ENCODE measurements at regions not wholly inside any gene's neighbourhood (a gene's known extent, or its start where the extent isn't known, plus 50 kb on each side); places are given as distances from the start of the nearest gene placed in this dataset.
A peak's percentile ranks its signal among the peaks of the same experiment; 100 is the strongest.

DNA sequence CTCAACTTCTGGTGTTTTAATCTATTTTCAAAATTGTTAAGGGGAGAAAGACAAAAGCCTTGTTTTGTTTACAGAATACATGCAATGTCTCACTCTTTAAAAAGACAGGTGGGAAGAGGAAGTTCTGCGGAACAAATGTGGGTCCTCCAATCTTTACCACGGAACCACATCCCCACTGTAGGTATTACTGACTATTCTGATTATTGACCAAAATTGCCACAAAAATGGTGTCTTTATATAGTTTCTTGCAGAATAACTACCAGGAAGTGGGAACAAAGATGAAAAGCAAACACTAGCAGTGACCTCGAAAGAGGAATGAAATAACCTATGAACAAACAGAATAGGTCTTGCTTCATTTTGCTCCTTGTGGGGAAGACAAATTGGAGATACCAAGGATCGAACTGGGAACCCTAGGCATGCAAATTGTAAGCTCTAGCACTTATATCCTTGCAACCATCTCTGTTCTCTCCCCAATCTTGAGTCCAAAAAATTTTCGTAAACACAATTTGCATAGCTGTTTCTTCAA lies 106.7 kb downstream of the GPX5 start:
- H3K4me3 ChIP-seq (ENCODE audit: low read depth, low read length) = no peak overlapping the region
- Mint-ChIP-seq H3K4me1 (peaks cover 0 to 12% (median 6%) of the 10 kb centered on the region in 4 donors), H3K4me3 (no peak overlapping the region), H3K9me3 (peaks cover 0 to 5% (median 2%) of the 10 kb centered on the region in 7 donors), H3K27ac (no peak overlapping the region), H3K36me3 (no peaks in the 10 kb centered on the region), H3K27me3 (peaks cover 59% of the 10 kb centered on the region)
- no peaks in the 10 kb centered on the region for H3K36me3 ChIP-seq (ENCODE audit: control insufficient read depth, insufficient read depth, low read length)
- DNase-seq (no peak), ATAC-seq (ENCODE audit: low read depth in 2 of 2) (no peak)
- H3K9me3 ChIP-seq (ENCODE audit: control insufficient read depth in 2 of 2, low read length in 2 of 2) = no peaks in the 10 kb centered on the region
- H3K4me1 ChIP-seq (ENCODE audit: control insufficient read depth, insufficient read depth, low read length, poor library complexity, severe bottlenecking) = peaks cover 4% of the 10 kb centered on the region
- peaks cover 30% of the 10 kb centered on the region for H3K27me3 ChIP-seq (ENCODE audit: control insufficient read depth, insufficient read depth, low read length)
- H3K27ac ChIP-seq (ENCODE audit: insufficient read depth, low read length, poor library complexity, severe bottlenecking) = no peak overlapping the region

DNA sequence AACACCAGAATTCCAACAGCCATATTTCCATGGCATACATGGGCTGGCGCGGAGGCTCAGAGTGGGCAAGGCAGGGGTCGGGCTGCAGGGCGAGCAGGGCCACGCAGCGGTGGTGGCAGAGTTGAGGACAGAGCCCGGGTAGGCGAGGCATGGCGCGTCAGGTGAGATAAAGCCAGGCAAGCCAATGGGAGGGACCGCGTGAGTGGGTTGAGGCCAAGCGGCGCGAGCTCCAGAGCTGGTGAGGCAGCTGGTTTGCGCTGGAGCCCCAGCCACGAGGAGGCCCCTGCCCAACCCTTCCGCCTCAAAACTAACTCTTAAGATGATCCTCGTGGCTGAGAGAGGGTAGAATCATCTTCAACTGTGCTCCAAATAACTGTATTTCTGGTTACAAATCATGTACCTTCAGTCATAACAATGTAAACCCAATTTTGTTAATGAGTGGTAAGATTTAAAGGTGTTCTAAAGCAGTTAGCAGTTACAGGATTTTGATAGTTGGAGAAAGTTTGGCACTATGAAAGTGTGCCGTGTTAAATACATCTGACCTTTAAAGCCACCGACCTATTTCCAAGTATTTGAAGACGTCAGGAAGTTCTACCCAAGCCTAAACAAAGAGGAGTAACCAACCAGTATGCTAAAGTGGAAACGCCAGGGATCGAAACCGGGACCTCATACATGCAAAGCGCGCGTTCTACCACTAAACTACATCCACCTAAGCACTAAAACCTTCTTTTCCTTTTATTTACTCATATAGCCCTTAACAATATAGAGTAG lies 107.9 kb downstream of the GPX5 start:
- Histone ChIP-seq H3K27me3 (ENCODE audit: control insufficient read depth, insufficient read depth, low read length) (peaks cover 30% of the 10 kb centered on the region), H3K4me1 (ENCODE audit: control insufficient read depth, insufficient read depth, low read length, poor library complexity, severe bottlenecking) (peaks cover 4% of the 10 kb centered on the region), H3K9me3 (ENCODE audit: control insufficient read depth in 2 of 2, low read length in 2 of 2) (no peaks in the 10 kb centered on the region), H3K27ac (ENCODE audit: insufficient read depth, low read length, poor library complexity, severe bottlenecking) (no peak overlapping the region), H3K36me3 (ENCODE audit: control insufficient read depth, insufficient read depth, low read length) (no peaks in the 10 kb centered on the region), H3K4me3 (ENCODE audit: low read depth, low read length) (no peak overlapping the region)
- DNase-seq = no peak
- Mint-ChIP-seq H3K4me3 (no peak overlapping the region), H3K27ac (no peak overlapping the region), H3K4me1 (peaks cover 0 to 12% (median 6%) of the 10 kb centered on the region in 4 donors), H3K9me3 (peaks cover 0 to 5% (median 0%) of the 10 kb centered on the region in 7 donors), H3K36me3 (no peaks in the 10 kb centered on the region), H3K27me3 (peaks cover 64% of the 10 kb centered on the region)
- no peak for ATAC-seq (ENCODE audit: low read depth in 2 of 2)

DNA sequence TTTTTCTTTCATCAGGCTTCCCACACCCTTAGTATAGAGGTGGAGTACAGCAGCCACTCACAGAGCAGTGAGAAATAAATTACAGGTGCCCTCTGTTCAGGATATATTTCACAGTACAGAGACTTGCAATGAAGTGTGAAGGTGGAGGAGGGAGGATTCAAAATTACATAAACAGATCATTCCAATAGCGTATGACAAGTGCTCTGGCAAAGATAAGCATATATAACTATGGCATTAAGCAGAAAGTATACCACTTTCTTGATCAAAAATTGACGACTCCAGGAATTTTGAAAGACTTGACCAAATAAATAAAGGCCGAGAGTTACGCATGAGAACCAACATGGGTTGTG lies 108.7 kb downstream of the GPX5 start:
- ATAC-seq (ENCODE audit: low read depth in 2 of 2) (no peak), DNase-seq (no peak)
- peaks cover 4% of the 10 kb centered on the region for H3K4me1 ChIP-seq (ENCODE audit: control insufficient read depth, insufficient read depth, low read length, poor library complexity, severe bottlenecking)
- H3K27me3 Mint-ChIP-seq = peaks cover 69% of the 10 kb centered on the region
- H3K9me3 Mint-ChIP-seq = peaks cover 0 to 3% (median 0%) of the 10 kb centered on the region in 7 donors
- peaks cover 30% of the 10 kb centered on the region for H3K27me3 ChIP-seq (ENCODE audit: control insufficient read depth, insufficient read depth, low read length)
- H3K4me3 Mint-ChIP-seq = no peak overlapping the region
- no peak overlapping the region for H3K27ac Mint-ChIP-seq
- H3K36me3 Mint-ChIP-seq = no peaks in the 10 kb centered on the region
- H3K36me3 ChIP-seq (ENCODE audit: control insufficient read depth, insufficient read depth, low read length) = no peaks in the 10 kb centered on the region
- no peak overlapping the region for H3K4me3 ChIP-seq (ENCODE audit: low read depth, low read length)
- no peaks in the 10 kb centered on the region for H3K9me3 ChIP-seq (ENCODE audit: control insufficient read depth in 2 of 2, low read length in 2 of 2)
- peaks cover 0 to 12% (median 6%) of the 10 kb centered on the region in 4 donors for H3K4me1 Mint-ChIP-seq
- H3K27ac ChIP-seq (ENCODE audit: insufficient read depth, low read length, poor library complexity, severe bottlenecking) = no peak overlapping the region

DNA sequence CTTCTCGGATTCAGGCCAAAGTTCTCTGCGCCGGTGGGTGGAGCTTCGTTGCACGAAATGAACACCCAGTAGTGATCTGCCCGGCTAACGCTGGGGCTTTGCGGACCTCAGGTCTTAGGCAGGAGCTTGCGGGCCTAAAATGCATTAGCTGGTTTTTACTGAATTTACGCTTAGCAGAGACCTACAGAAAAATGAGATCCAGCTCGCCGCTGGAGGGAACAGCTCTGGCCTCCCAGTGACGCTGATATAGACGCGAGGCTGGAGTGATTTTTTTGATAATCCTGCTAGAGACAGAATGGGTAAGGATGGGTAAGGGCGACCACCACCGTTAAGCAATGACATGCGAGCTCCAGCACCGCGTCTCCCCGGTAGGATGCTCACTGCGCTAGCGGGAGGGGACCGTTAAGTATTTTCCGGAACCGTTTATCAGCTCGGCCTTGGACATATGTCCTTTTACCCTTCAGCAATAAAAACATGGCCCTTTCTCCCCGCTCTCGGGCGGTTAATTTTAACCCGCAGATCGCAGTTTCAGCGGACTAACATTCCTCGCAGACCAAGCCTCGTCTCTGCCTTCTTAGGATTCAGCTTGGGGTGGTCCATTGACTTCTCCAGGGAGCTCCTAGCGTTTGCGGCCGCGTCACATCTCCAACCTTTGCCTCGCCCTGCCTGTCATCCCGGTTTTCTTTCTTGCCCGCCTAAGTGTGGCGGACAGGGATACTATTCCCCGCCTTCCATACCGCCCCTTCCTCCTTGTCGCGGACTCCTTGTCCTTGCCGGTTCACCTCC lies 109.3 kb downstream of the GPX5 start:
- H3K4me3 ChIP-seq (ENCODE audit: low read depth, low read length) = no peak overlapping the region
- H3K4me1 Mint-ChIP-seq = peaks cover 0 to 12% (median 6%) of the 10 kb centered on the region in 4 donors
- peaks cover 4% of the 10 kb centered on the region for H3K4me1 ChIP-seq (ENCODE audit: control insufficient read depth, insufficient read depth, low read length, poor library complexity, severe bottlenecking)
- H3K9me3 Mint-ChIP-seq = peaks cover 0 to 3% (median 0%) of the 10 kb centered on the region in 7 donors
- DNase-seq (no peak), ATAC-seq (ENCODE audit: low read depth in 2 of 2) (no peak)
- H3K27me3 ChIP-seq (ENCODE audit: control insufficient read depth, insufficient read depth, low read length) = peaks cover 30% of the 10 kb centered on the region
- H3K9me3 ChIP-seq (ENCODE audit: control insufficient read depth in 2 of 2, low read length in 2 of 2) = no peaks in the 10 kb centered on the region
- no peaks in the 10 kb centered on the region for H3K36me3 Mint-ChIP-seq
- no peak overlapping the region for H3K27ac ChIP-seq (ENCODE audit: insufficient read depth, low read length, poor library complexity, severe bottlenecking)
- H3K4me3 Mint-ChIP-seq = peak overlapping the region in 2 of 4 donors; percentile 49 to 62
- H3K36me3 ChIP-seq (ENCODE audit: control insufficient read depth, insufficient read depth, low read length) = no peaks in the 10 kb centered on the region
- peaks cover 69% of the 10 kb centered on the region for H3K27me3 Mint-ChIP-seq
- H3K27ac Mint-ChIP-seq = peak overlapping the region in 1 of 3 donors; percentile 67

DNA sequence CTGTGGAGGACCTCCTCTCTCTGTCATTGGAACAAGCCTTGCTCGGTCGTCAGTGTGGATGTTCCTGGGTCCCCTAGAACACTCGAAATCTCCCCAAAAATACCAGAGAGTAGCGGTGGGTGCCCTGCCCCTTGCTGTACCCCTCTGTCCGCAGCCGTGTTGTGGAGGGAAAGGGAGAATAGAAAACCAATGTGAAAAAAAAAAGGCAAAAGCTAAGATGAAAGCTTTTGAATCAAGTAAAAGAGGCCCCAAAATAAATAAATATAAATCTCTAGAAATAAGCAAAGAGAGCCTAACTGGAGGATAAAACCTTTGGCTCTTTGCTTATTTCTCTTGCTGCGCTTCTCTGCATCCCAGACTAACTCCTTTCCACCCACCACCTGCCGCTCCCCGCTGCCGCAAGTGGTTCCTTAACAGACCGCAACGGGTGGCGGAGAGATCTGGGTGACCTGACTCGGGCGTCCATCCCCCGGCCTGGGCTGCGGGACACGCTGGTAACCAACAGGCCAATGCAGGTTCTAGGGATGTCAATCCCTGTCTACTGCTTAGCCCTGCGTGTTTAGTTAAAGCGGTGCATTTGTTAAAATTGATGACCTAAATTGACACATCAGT lies 110.0 kb downstream of the GPX5 start:
- ATAC-seq (ENCODE audit: low read depth in 2 of 2) (no peak), DNase-seq (no peak)
- Mint-ChIP-seq H3K36me3 (no peaks in the 10 kb centered on the region), H3K4me3 (peak overlapping the region in 2 of 4 donors; percentile 17 to 62), H3K27me3 (peaks cover 69% of the 10 kb centered on the region), H3K9me3 (peaks cover 0 to 3% (median 0%) of the 10 kb centered on the region in 7 donors), H3K27ac (peak overlapping the region in 1 of 3 donors; percentile 67), H3K4me1 (peaks cover 0 to 12% (median 6%) of the 10 kb centered on the region in 4 donors)
- Histone ChIP-seq H3K27me3 (ENCODE audit: control insufficient read depth, insufficient read depth, low read length) (peaks cover 30% of the 10 kb centered on the region), H3K27ac (ENCODE audit: insufficient read depth, low read length, poor library complexity, severe bottlenecking) (no peak overlapping the region), H3K9me3 (ENCODE audit: control insufficient read depth in 2 of 2, low read length in 2 of 2) (no peaks in the 10 kb centered on the region), H3K36me3 (ENCODE audit: control insufficient read depth, insufficient read depth, low read length) (no peaks in the 10 kb centered on the region), H3K4me3 (ENCODE audit: low read depth, low read length) (no peak overlapping the region), H3K4me1 (ENCODE audit: control insufficient read depth, insufficient read depth, low read length, poor library complexity, severe bottlenecking) (peaks cover 4% of the 10 kb centered on the region)

DNA sequence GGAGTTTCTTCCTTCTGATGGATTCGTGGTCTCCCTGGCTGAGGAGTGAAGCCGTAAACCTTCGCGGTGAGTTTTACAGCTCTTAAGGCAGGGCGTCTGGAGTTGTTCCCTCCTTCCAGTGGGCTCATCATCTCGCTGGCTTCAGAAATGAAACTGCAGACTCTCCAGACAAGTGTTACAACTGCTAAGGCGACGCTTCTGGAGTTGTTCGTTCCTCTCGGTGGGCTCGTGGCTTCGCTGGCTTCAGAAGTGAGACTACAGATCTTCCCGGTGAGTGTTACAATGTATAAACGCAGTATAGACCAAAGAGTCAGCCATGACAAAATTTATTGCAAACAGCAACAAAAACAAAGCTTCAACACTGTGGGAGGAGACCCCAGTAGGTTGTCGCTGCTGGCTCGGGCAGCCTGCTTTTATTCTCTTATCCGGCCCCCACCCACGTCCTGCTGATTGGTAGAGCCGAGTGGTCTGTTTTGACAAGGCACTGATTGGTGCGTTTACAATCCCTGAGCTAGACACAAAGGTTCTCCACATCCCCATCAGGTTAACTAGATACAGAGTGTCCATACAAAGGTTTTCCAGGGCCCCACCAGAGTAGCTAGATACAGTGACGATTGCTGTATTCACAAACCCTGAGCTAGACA lies 113.2 kb downstream of the GPX5 start:
- Histone ChIP-seq H3K27me3 (ENCODE audit: control insufficient read depth, insufficient read depth, low read length) (peaks cover 22% of the 10 kb centered on the region), H3K27ac (ENCODE audit: insufficient read depth, low read length, poor library complexity, severe bottlenecking) (no peak overlapping the region)
- no peak overlapping the region for H3K4me3 Mint-ChIP-seq

More for the DNA sequence above, 113.2 kb downstream of the GPX5 start:
- no peak for DNase-seq
- no peaks in the 10 kb centered on the region for H3K36me3 Mint-ChIP-seq
- no peak for ATAC-seq (ENCODE audit: low read depth in 2 of 2)
- peaks cover 0 to 4% (median 0%) of the 10 kb centered on the region in 7 donors for H3K9me3 Mint-ChIP-seq
- H3K9me3 ChIP-seq (ENCODE audit: control insufficient read depth in 2 of 2, low read length in 2 of 2) = no peaks in the 10 kb centered on the region
- no peak overlapping the region for H3K27ac Mint-ChIP-seq
- no peaks in the 10 kb centered on the region for H3K36me3 ChIP-seq (ENCODE audit: control insufficient read depth, insufficient read depth, low read length)
- peaks cover 0 to 13% (median 6%) of the 10 kb centered on the region in 4 donors for H3K4me1 Mint-ChIP-seq
- peaks cover 52% of the 10 kb centered on the region for H3K27me3 Mint-ChIP-seq
- peaks cover 4% of the 10 kb centered on the region for H3K4me1 ChIP-seq (ENCODE audit: control insufficient read depth, insufficient read depth, low read length, poor library complexity, severe bottlenecking)
- no peak overlapping the region for H3K4me3 ChIP-seq (ENCODE audit: low read depth, low read length)

Data from CD4-positive, CD25-positive, alpha-beta regulatory T cell (primary cell).